ENCODE measurements at regions not wholly inside any gene's neighbourhood (a gene's known extent, or its start where the extent isn't known, plus 50 kb on each side); places are given as distances from the start of the nearest gene placed in this dataset.

DNA sequence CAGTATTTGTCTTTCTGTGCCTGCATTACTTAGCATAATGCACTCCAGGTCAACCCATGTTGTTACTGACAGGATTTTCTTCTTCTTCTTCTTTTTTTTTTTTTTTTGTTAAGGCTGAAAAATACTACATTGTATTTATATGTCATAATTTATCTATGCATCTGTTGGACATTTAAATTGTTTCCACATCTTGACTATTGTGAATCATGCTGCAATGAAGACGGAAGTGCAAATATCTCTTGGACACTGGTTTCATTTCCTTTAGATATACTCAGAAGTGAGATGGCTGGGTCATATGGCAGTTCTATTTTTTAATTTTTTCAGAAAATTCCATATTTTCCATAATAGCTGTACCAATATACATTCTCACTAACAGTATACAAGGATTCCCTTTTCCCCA, 272.7 kb upstream of the PMFBP1 start:
- TF ChIP-seq, protein P1, sequence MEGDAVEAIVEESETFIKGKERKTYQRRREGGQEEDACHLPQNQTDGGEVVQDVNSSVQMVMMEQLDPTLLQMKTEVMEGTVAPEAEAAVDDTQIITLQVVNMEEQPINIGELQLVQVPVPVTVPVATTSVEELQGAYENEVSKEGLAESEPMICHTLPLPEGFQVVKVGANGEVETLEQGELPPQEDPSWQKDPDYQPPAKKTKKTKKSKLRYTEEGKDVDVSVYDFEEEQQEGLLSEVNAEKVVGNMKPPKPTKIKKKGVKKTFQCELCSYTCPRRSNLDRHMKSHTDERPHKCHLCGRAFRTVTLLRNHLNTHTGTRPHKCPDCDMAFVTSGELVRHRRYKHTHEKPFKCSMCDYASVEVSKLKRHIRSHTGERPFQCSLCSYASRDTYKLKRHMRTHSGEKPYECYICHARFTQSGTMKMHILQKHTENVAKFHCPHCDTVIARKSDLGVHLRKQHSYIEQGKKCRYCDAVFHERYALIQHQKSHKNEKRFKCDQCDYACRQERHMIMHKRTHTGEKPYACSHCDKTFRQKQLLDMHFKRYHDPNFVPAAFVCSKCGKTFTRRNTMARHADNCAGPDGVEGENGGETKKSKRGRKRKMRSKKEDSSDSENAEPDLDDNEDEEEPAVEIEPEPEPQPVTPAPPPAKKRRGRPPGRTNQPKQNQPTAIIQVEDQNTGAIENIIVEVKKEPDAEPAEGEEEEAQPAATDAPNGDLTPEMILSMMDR (conservative IDR thresholded peaks at IDR 0.05) = no peak
- DNase-seq (ENCODE audit: low read depth, low spot score) = no peak
- H3K4me1 Mint-ChIP-seq = no peaks in the 10 kb centered on the region
- H3K9me3 Mint-ChIP-seq = peaks cover 22% of the 10 kb centered on the region
- no peak overlapping the region for H3K27ac Mint-ChIP-seq (ENCODE audit: unreplicated experiment)
- peaks cover 30% of the 10 kb centered on the region for H3K36me3 Mint-ChIP-seq (ENCODE audit: low read depth)
- no peaks in the 10 kb centered on the region for H3K27me3 Mint-ChIP-seq (ENCODE audit: low read depth)
- H3K4me3 Mint-ChIP-seq = no peak overlapping the region

DNA sequence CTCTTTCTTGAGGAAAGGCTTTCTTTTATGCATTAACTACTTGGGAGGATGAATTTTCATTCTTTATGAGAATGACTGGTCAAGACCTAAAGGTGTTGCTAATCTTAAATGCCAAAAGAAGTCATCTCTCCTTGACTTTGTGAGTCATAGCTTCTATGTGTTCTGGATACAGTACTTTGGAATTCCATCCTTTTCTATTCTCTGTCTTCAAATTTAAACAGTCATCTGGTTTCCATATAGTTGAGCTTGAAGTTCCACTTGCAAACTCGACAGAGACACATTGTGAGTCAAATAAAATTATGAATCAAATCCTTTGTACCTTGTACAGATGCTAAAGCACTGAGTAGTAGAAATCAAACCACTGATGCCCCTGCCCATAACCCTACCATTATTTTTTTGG, 271.9 kb upstream of the PMFBP1 start:
- TF ChIP-seq, protein P1 (conservative IDR thresholded peaks at IDR 0.05) = no peak
- no peaks in the 10 kb centered on the region for H3K4me1 Mint-ChIP-seq
- no peak for DNase-seq (ENCODE audit: low read depth, low spot score)
- no peak overlapping the region for H3K27ac Mint-ChIP-seq (ENCODE audit: unreplicated experiment)
- H3K36me3 Mint-ChIP-seq (ENCODE audit: low read depth) = peaks cover 27% of the 10 kb centered on the region
- H3K9me3 Mint-ChIP-seq = peaks cover 18% of the 10 kb centered on the region
- no peaks in the 10 kb centered on the region for H3K27me3 Mint-ChIP-seq (ENCODE audit: low read depth)
- H3K4me3 Mint-ChIP-seq = no peak overlapping the region

DNA sequence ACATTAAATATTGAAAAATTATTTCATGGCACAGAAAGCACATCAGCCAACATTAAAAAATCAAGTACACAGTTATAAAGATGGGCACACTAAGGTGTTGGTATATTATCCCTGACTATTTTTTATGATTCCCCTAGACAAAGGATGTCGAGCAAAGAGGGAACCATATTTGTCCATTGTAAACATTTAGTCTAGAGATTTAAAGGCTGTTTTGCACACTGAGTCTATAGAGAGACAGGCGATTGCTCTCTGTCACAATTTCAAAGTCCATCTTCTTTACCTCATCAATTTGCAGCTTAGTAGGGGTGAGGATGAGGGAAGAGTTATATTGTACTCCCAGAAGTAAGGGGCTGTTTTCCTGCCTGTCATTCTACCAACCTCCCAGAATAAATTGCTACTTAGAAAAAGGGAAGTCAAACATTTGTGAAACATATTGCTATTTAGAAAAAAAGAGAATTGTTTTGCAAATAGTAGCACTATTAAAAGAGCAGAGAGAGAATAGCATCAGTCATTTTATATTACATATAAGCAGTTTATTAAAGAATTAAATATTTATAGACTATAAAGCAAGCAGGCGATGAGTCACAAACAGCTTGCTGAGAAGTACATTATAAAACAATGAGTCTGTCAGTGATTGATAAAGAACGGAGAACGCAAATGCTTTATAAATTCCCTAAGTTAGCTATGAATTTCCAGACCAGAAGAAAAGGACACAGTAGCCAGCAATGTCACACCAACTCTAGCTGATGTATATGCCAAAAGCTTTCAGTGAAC, 270.6 kb upstream of the PMFBP1 start:
- no peak overlapping the region for H3K27ac Mint-ChIP-seq (ENCODE audit: unreplicated experiment)
- peaks cover 18% of the 10 kb centered on the region for H3K36me3 Mint-ChIP-seq (ENCODE audit: low read depth)
- DNase-seq (ENCODE audit: low read depth, low spot score) = no peak
- peaks cover 10% of the 10 kb centered on the region for H3K9me3 Mint-ChIP-seq
- TF ChIP-seq, protein P1 (conservative IDR thresholded peaks at IDR 0.05) = no peak
- no peak overlapping the region for H3K4me3 Mint-ChIP-seq
- no peaks in the 10 kb centered on the region for H3K4me1 Mint-ChIP-seq
- no peaks in the 10 kb centered on the region for H3K27me3 Mint-ChIP-seq (ENCODE audit: low read depth)

DNA sequence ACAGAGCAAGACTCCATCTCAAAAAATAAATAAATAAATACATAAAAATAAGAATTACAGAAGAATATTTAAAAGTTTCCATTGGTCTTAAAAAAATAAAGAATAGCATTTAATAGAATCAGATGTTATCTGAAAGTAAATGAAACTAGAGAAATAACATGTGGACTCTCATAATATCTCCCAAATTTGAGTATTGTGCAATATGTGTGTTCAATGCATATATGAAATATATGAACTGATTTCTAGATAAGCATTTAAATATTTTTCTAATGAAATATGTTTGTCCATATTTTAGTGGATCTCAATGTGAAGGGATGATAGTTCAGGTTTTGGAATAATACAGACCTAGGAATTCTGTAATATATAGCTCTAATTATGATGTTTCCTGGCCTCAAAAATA, 265.9 kb upstream of the PMFBP1 start:
- Mint-ChIP-seq H3K27me3 (ENCODE audit: low read depth) (no peaks in the 10 kb centered on the region), H3K9me3 (peaks cover 24% of the 10 kb centered on the region), H3K36me3 (ENCODE audit: low read depth) (peaks cover 26% of the 10 kb centered on the region), H3K4me1 (no peaks in the 10 kb centered on the region), H3K4me3 (no peak overlapping the region), H3K27ac (ENCODE audit: unreplicated experiment) (no peak overlapping the region)
- TF ChIP-seq, protein P1 (conservative IDR thresholded peaks at IDR 0.05) = no peak
- DNase-seq (ENCODE audit: low read depth, low spot score) = no peak

DNA sequence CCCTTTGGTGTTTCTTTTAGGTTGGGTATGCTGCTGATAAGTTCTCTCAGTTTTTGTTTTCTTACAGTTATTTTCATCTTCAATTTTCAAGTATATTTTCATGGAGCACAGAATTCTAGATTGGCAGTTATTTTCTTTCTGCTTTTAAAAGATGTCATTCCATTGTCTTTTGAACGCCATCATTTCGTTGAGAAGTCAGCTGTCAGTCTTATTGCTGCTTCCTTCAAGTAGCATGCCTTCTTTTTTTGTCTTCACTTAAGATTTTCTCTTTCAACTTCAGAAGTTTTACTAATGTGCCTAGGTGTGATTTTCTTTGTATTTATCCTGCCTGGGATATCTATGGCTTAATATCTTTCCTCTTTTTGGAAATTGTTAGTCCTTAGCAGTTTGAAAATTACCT, 262.2 kb upstream of the PMFBP1 start:
- DNase-seq (ENCODE audit: low read depth, low spot score) = no peak
- no peaks in the 10 kb centered on the region for H3K4me1 Mint-ChIP-seq
- H3K36me3 Mint-ChIP-seq (ENCODE audit: low read depth) = peaks cover 25% of the 10 kb centered on the region
- no peak overlapping the region for H3K27ac Mint-ChIP-seq (ENCODE audit: unreplicated experiment)
- TF ChIP-seq, protein P1 (conservative IDR thresholded peaks at IDR 0.05) = no peak
- H3K27me3 Mint-ChIP-seq (ENCODE audit: low read depth) = no peaks in the 10 kb centered on the region
- no peak overlapping the region for H3K4me3 Mint-ChIP-seq
- H3K9me3 Mint-ChIP-seq = peaks cover 20% of the 10 kb centered on the region

Measured in neural crest cell (in vitro differentiated cells).